ENCODE measurements at regions not wholly inside any gene's neighbourhood (a gene's known extent, or its start where the extent isn't known, plus 50 kb on each side); places are given as distances from the start of the nearest gene placed in this dataset.

- Histone ChIP-seq H3K36me3 (ENCODE audit: low read depth) (no peaks in the 10 kb centered on the region), H3K9me3 (no peaks in the 10 kb centered on the region), H3K4me1 (ENCODE audit: low read depth) (no peaks in the 10 kb centered on the region), H3K4me3 (no peak overlapping the region)
- intact Hi-C loops (cut with DNase I, micrococcal nuclease), result no loop called here
- ATAC-seq (no peak), DNase-seq (no peak)
- no peak for TF ChIP-seq CTCF (IDR thresholded peaks at IDR 0.05)
Measured at GRCh38 chr12:45598761-45599160, 130.7 kb upstream of the ARID2 start.

DNA sequence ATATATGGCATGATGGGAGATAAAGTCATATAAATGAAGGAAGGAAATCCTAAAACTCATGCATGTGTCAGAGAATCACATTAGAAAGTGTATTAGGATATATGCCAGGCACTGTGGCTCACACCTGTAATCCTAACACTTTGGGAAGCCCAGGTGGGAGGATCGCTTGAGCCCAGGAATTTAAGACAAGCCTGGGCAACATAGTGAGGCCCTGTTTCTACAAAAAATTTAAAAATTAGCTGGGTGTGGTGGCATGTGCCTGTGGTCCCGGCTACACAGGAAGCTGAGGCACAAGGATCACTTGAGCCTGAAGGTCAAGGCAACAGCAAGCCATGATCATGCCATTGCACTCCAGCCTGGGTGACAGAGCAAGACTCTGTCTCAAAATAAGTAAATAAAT lies 130.3 kb upstream of the ARID2 start:
- TF ChIP-seq CTCF (IDR thresholded peaks at IDR 0.05), result no peak
- Histone ChIP-seq H3K36me3 (ENCODE audit: low read depth) (no peaks in the 10 kb centered on the region), H3K4me3 (no peak overlapping the region), H3K4me1 (ENCODE audit: low read depth) (no peaks in the 10 kb centered on the region), H3K9me3 (no peaks in the 10 kb centered on the region)
- ATAC-seq (no peak), DNase-seq (no peak)
- intact Hi-C loops (cut with DNase I, micrococcal nuclease), result no loop called here

GRCh38 chr12:45601390-45601789 lies 128.1 kb upstream of the ARID2 start:
- intact Hi-C loops (cut with DNase I, micrococcal nuclease), result no loop called here
- H3K9me3 ChIP-seq, result no peaks in the 10 kb centered on the region
- no peaks in the 10 kb centered on the region for H3K36me3 ChIP-seq (ENCODE audit: low read depth)
- no peak for TF ChIP-seq CTCF (IDR thresholded peaks at IDR 0.05)
- H3K4me3 ChIP-seq, result no peak overlapping the region
- DNase-seq (no peak), ATAC-seq (no peak)
- H3K4me1 ChIP-seq (ENCODE audit: low read depth), result no peaks in the 10 kb centered on the region

DNA sequence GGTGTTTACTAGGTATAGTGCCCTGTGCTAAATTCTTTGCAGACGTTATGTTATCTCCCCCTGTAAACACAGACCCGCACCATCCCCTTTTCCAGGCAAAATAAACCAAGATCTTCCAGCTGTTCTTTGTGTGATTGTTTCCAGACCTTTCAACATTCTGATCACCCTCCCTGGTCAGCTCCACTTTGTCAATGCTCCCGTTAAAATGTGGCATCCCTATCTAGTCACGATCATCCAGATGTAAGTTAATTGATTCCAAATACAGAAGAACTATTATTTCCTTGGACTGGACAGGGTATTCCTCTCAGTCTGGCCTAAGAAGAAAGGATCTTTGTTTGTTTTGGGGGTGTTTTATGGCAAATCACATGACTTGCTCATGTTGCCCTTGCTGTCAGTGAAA lies 127.6 kb upstream of the ARID2 start:
- intact Hi-C loops (cut with DNase I, micrococcal nuclease), result no loop called here
- ATAC-seq (no peak), DNase-seq (no peak)
- Histone ChIP-seq H3K4me3 (no peak overlapping the region), H3K4me1 (ENCODE audit: low read depth) (no peaks in the 10 kb centered on the region), H3K36me3 (ENCODE audit: low read depth) (no peaks in the 10 kb centered on the region), H3K9me3 (no peaks in the 10 kb centered on the region)
- TF ChIP-seq CTCF (IDR thresholded peaks at IDR 0.05), result no peak

DNA sequence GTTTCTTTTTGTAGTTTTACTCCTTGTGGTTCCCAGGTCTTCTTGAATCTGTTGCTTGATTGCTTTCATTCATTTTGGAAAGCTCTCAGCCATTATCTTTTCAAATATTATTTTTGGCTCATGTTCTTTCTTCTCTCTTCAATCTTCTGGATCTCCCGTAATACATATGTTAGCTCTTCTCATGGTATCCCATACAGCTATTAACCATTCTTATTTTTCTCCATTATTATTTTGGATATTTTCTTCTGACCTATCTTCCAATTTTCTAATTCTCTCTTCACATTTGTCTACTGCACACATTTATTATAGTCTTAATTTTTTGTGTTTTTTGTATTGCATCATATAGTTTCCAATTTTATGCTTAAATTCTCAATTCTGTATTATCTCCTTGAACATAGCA lies 123.9 kb upstream of the ARID2 start:
- H3K4me3 ChIP-seq, result no peak overlapping the region
- H3K36me3 ChIP-seq (ENCODE audit: low read depth), result no peaks in the 10 kb centered on the region
- intact Hi-C loops (cut with DNase I, micrococcal nuclease), result no loop called here
- no peak for ATAC-seq
- DNase-seq, result no peak
- no peak for TF ChIP-seq CTCF (IDR thresholded peaks at IDR 0.05)
- no peaks in the 10 kb centered on the region for H3K4me1 ChIP-seq (ENCODE audit: low read depth)
- H3K9me3 ChIP-seq, result no peaks in the 10 kb centered on the region

DNA sequence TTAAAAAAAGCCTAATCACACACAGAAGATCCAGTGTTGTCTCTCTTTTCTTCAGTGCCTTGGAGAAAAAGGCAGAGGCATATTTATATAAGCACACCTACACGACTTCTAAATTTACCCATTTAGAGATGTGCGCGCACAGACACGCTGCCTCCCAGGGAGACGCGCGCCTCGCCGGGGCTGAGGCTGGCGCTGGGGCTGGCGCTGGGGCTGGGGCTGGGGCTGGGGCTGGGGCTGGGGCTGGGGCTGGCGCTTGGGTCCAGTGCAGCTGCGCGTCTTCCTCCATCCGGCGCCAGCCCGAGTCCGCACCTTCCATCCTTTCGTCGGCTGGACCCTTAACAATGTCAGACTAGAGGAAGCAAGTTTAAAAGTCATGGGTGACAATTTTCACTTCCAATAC lies 118.4 kb upstream of the ARID2 start:
- no peak for ATAC-seq
- H3K36me3 ChIP-seq (ENCODE audit: low read depth), result no peaks in the 10 kb centered on the region
- intact Hi-C loops (cut with DNase I, micrococcal nuclease), result no loop called here
- no peaks in the 10 kb centered on the region for H3K9me3 ChIP-seq
- no peak for DNase-seq
- no peak overlapping the region for H3K4me3 ChIP-seq
- TF ChIP-seq CTCF (IDR thresholded peaks at IDR 0.05), result no peak
- H3K4me1 ChIP-seq (ENCODE audit: low read depth), result no peaks in the 10 kb centered on the region
